HG03432 (cell line): ENCODE measurements at regions not wholly inside any gene's neighbourhood (a gene's known extent, or its start where the extent isn't known, plus 50 kb on each side); places are given as distances from the start of the nearest gene placed in this dataset.
"Not testable (repeated sequence)": the region's sequence is repeated elsewhere in the genome, so short reads cannot be mapped to it uniquely, and the experiment has no call there.

Experiments used
- ATAC-seq: cut with Tn5 transposase; IDR thresholded peaks from one replicate; pipeline ENCODE4 v1.9.1; 2021; ENCODE audit warnings: mild to moderate bottlenecking, moderate library complexity; ENCODE audit not compliant: unreplicated experiment

GRCh38 chr16:88241404-88242311, 141.1 kb upstream of the ZNF469 start:
- ATAC-seq: not testable (repeated sequence)

GRCh38 chr16:88242312-88243295, 140.2 kb upstream of the ZNF469 start:
- not testable (repeated sequence) for ATAC-seq

DNA sequence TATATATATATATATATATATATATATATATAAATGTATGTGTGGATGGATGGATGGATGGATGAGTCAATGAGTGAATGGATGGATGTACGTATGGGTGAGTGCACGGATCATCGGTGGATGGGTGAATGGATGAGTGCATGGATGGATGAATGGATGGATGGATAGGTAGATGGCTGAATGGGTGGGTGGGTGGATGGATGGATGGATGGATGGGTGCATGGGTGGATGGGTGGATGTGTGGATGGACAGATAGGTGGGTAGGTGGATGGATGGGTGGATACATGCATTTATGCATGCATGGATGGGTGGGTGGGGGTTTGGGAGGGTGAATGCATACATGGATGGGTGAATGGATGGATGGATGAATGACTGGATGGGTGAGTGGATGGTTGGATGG, 138.8 kb upstream of the ZNF469 start:
- ATAC-seq: not testable (repeated sequence)

DNA sequence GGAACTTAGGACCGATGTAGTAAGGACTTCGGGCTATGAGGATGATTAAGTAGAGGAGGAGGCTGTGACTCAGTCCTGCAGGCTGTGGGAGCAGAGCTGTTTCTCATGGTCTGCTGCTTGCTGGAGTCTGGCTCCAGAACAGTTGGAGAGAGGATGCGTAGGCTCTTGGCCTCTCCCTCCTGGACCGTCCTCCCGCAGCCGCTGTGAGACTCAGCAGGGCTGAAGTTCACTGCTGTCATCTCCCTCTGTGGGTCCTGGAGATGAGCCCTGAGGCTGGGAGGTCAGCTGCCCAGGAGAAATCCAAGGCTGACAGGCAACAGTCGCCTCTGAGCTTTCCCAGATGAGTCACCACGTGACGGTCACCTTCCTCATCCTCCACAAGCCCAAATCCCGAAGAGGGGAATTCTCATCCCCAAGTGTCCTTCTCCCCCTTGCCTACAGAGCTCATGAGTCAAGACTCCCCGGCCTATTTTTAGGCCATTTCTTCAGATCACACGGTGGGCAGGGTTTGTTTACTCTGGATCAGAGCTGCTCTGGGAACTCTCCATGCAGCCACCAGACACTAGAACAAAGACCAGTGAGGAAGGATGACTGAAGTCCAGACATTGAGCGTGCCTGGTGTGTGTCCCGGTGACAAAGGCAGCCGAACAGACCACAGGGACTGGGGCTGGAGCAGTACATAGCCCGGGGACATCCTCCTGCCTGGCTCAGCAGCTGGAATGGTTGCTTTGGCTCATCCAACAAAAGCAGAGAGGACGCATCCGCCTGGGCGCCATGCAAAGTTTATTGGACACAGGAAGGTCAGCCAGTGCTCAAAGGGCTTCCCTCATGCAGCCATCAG, 137.3 kb upstream of the ZNF469 start:
- not testable (repeated sequence) for ATAC-seq

DNA sequence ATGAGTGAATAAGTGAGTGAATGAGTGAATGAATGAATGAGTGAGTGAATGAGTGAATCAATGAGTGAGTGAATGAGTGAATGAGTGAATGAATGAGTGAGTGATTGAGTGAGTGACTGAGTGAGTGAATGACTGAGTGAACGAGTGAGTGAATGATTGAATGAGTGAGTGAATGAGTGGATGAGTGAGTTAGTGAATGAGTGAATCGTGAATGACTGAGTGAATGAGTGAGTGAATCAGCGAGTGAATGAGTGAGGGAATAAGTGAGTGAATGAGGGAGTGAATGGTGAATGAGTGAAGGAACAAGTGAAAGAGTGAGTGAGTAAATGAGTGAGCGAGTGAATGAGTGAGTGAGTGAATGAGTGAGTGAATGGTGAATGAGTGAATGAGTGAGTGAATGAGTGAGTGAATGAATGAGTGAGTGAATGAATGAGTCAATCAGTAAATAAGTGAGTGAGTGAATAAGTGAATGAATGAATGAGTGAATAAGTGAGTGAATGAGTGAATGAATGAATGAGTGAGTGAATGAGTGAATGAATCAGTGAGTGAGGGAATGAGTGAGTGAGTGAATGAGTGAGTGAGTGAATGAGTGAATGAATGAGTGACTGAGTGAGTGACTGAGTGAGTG, 135.7 kb upstream of the ZNF469 start:
- ATAC-seq: not testable (repeated sequence)

GRCh38 chr16:88247583-88247966, 135.2 kb upstream of the ZNF469 start:
- not testable (repeated sequence) for ATAC-seq

GRCh38 chr16:88248761-88249160, 134.0 kb upstream of the ZNF469 start:
- ATAC-seq: not testable (repeated sequence)

DNA sequence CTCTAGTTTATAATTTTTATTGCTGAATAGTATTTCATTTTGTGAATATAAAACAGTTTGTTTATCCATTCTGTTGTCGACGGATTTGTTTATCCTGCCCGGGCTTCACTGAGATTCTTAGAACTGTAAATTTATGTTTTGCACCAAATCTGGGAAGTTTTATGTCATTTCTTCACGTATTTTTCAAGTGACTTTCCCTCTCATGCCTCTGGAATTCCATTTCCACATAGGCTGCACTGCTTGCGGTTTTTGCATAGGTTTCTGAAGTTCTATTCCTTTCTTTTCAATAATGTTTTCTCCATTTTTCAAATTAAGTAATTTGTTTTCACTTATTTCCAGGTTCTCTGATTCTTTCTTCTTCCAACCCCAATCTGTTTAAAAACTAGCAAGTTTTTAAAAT, 132.4 kb upstream of the ZNF469 start:
- ATAC-seq: not testable (repeated sequence)

GRCh38 chr16:88252057-88252794, 130.5 kb upstream of the ZNF469 start:
- not testable (repeated sequence) for ATAC-seq

DNA sequence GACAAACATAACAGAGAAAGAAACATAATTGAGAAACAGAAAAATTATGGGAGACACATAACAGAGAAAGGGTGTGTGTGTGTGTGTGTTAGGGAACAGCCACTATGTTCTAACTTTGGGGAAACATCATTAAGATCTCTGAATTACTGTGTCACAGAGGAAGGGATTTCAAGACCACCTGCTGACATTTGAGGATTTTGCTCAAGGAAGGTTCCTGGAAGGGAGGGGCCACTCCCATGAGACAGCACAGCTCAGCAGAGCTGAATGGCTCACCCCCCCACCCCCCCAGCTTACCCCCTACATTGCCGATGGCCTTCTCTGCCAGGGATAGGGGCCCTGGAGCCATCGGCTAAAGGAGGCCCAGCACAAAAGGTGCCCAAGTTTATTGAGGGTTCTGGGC, 124.6 kb upstream of the ZNF469 start:
- not testable (repeated sequence) for ATAC-seq

DNA sequence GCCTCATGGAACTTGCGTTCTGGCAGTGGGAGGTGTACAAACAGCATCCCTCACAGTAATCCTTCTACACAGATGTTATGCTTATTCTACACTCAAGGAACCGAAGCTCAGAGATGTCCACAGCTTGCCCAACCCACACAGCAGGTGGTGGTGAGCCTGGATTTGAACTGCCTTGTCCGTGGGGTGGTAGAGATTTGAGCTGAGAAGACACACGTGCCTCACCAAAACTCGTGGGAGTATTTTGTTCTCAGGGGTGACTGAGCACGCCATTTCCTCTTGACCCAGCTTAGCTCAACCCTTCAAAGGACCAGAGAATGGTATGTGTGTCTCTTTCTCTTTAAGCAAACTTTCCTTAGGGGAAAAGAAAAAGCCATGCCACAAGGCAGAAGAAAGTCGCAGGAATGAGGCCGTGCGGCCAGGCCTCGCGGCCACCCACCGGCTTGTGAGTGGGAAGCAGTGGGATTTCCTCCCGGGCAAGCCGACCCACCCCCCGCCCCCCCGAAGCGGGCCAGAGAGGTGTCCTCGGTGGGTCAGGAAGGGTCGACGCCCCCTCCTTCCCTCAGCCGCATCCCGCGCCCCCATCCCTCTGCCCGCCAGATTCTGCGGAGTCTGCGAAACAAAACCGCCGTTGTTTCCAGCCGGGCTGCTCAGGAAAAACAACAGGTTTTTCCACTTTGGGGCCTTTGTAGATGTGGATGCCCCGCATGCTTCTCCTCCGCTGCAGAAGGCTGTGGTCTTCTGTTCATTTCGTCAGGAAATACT, 123.8 kb upstream of the ZNF469 start:
- ATAC-seq: not testable (repeated sequence)

- ATAC-seq: not testable (repeated sequence)
Measured at GRCh38 chr16:88259538-88259937, 123.2 kb upstream of the ZNF469 start.

DNA sequence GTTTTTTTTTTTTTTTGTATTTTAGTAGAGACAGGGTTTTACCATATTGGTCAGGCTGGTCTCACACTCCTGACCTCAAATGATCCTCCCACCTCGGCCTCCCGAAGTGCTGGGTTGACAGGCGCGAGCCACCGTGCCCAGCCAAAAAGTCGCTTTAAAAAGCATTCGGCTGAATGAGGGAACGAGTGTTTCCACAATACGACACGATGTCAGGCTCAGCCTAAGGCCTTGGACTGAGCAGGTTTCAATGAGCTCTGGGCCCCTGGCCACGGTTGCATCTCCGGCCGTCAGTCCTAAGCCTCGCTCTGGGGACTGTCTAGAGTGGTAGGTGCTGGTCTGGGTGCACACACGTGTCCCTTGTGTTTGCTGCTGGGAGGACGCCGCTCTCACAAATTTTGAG, 122.6 kb upstream of the ZNF469 start:
- ATAC-seq: not testable (repeated sequence)

DNA sequence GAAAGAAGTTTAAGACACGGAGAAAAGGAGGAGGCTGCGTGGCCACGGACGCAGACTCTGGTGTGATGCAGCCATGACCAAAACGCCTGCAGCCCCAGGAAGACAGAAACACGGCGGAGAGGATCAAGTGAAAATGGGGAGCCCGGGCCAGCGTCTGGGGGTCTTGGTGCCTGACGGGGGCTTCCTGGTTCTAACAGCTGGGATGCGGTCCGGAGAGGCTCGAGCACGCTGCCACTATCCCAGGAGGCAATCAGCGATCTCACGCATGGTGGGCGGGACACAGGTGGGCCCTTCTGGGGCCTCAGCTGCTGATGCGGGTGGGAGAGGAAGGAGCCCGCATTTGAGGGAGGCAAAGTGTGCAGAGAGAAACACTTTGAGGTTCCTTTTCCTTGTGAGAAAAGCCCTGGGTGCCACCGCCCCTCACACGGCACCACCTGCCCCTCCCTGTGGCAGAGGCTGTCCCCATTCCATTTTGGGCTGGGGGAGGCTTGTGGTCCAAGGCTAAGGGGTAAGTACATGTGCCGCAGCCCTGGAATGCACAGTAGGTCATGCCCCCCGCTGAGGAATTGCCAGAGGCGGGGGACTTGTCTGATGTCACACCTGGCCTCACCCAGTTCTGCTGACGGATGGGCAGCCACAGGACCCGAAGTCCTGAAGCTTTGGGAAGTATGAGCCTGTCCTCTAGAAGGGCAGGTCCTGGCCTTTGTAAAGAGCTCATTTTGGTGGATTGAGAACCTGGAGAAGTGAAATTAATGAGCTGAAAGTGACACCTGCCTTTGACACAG, 121.7 kb upstream of the ZNF469 start:
- ATAC-seq: not testable (repeated sequence)

- not testable (repeated sequence) for ATAC-seq
Measured at GRCh38 chr16:88261814-88262605, 120.7 kb upstream of the ZNF469 start.

DNA sequence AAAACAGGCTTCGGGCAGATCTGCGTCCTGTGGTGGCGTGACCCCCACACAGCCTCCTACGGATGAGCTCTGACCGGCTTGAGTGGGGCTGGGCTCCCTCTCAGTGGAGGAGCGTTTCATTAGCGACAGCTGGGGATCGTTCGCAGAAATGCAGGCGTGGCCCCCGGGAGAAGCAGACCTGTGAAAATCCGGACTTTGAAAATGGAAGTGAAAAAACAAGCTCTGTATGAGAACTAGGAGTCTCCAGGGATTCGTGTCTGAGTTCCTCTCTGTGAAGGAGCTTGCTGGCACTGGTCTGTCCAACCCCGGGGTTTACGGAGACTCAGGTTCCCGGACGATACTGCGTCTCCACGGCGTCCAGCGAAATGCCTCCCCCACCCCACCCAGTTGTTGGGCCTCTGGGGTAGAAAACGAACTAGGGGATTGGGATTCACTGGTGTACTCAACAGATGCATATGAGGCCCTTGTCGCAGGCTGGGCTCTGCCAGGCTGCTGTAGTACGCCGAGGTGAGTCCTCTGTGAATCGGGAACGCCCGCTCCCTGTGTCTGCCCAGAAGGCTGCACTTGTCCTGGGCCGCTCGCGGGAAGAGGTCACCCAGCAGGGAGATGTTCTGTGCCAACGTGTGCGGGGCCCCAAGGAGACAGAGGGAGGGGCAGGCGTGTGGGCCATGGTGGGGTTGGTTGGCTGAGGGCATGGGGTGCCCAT, 119.7 kb upstream of the ZNF469 start:
- ATAC-seq: not testable (repeated sequence)
